ENCODE measurements at regions not wholly inside any gene's neighbourhood (a gene's known extent, or its start where the extent isn't known, plus 50 kb on each side); places are given as distances from the start of the nearest gene placed in this dataset.

- Mint-ChIP-seq H3K36me3 (ENCODE audit: low read depth) (peaks cover 3% of the 10 kb centered on the region), H3K9me3 (ENCODE audit: low read depth) (no peaks in the 10 kb centered on the region), H3K27me3 (no peaks in the 10 kb centered on the region), H3K27ac (no peak overlapping the region), H3K4me1 (peaks cover 12% of the 10 kb centered on the region), H3K4me3 (no peak overlapping the region)
- intact Hi-C loops (cut with DNase I, micrococcal nuclease): no loop called here
- ATAC-seq (no peak), DNase-seq (no peak)
- POLR2A ChIA-PET: interaction anchor here (0.6 kb wide), 1 partner anchor 208 kb away, joined by 3 read pairs; no protein-coding TSS in a partner anchor
- CTCF ChIA-PET: interaction anchor here (1.5 kb wide), 1 partner anchor 18 kb away, joined by 3 read pairs; no protein-coding TSS in a partner anchor
Measured at GRCh38 chr18:23388357-23388756, 64.7 kb upstream of the RIOK3 start.

- no peaks in the 10 kb centered on the region for H3K9me3 Mint-ChIP-seq (ENCODE audit: low read depth)
- no peak for DNase-seq
- CTCF ChIA-PET: interaction anchor here (0.9 to 1.5 kb wide), 2 partner anchors 11 to 21 kb away, joined by 3 read pairs; no protein-coding TSS in a partner anchor
- no peak overlapping the region for H3K4me3 Mint-ChIP-seq
- H3K36me3 Mint-ChIP-seq (ENCODE audit: low read depth): peaks cover 10% of the 10 kb centered on the region
- H3K27me3 Mint-ChIP-seq: no peaks in the 10 kb centered on the region
- ATAC-seq: no peak
- no peak overlapping the region for H3K27ac Mint-ChIP-seq
- POLR2A ChIA-PET: no interaction called here
- intact Hi-C loops (cut with DNase I, micrococcal nuclease): no loop called here
- no peaks in the 10 kb centered on the region for H3K4me1 Mint-ChIP-seq
Measured at GRCh38 chr18:23391156-23391555, 61.9 kb upstream of the RIOK3 start.

- H3K4me3 Mint-ChIP-seq: no peak overlapping the region
- ChIA-PET CTCF (interaction anchor here (1.2 to 2.5 kb wide), 2 partner anchors 14 to 18 kb away, joined by 5 to 16 read pairs; no protein-coding TSS in a partner anchor), POLR2A (no interaction called here)
- peak; percentile 9 for DNase-seq
- H3K4me1 Mint-ChIP-seq: peaks cover 17% of the 10 kb centered on the region
- H3K27ac Mint-ChIP-seq: no peak overlapping the region
- no peaks in the 10 kb centered on the region for H3K27me3 Mint-ChIP-seq
- H3K9me3 Mint-ChIP-seq (ENCODE audit: low read depth): no peaks in the 10 kb centered on the region
- intact Hi-C loops (cut with DNase I, micrococcal nuclease): no loop called here
- H3K36me3 Mint-ChIP-seq (ENCODE audit: low read depth): peaks cover 10% of the 10 kb centered on the region
- peak; percentile 82 for ATAC-seq
Measured at GRCh38 chr18:23397907-23398306, 55.2 kb upstream of the RIOK3 start.

- intact Hi-C loops (cut with DNase I, micrococcal nuclease): no loop called here
- ChIA-PET CTCF (interaction anchor here (0.6 to 2.5 kb wide), 3 partner anchors 14 to 369 kb away, joined by 3 to 16 read pairs (median 5); no protein-coding TSS in a partner anchor), POLR2A (no interaction called here)
- Mint-ChIP-seq H3K36me3 (ENCODE audit: low read depth) (peaks cover 12% of the 10 kb centered on the region), H3K27me3 (no peaks in the 10 kb centered on the region), H3K4me3 (no peak overlapping the region), H3K9me3 (ENCODE audit: low read depth) (no peaks in the 10 kb centered on the region), H3K4me1 (peaks cover 17% of the 10 kb centered on the region), H3K27ac (no peak overlapping the region)
- DNase-seq (no peak), ATAC-seq (peak; percentile 16)
Measured at GRCh38 chr18:23398401-23398800, 54.7 kb upstream of the RIOK3 start.

- no peak overlapping the region for H3K27ac Mint-ChIP-seq
- H3K27me3 Mint-ChIP-seq: no peaks in the 10 kb centered on the region
- no peak for ATAC-seq
Measured at GRCh38 chr18:23399067-23399466, 54.0 kb upstream of the RIOK3 start.

GRCh38 chr18:23400918-23401317, 52.2 kb upstream of the RIOK3 start:
- peaks cover 4% of the 10 kb centered on the region for H3K36me3 Mint-ChIP-seq (ENCODE audit: low read depth)
- DNase-seq (no peak), ATAC-seq (no peak)
- no peak overlapping the region for H3K4me3 Mint-ChIP-seq
- H3K27ac Mint-ChIP-seq: no peak overlapping the region
- POLR2A ChIA-PET: no interaction called here
- H3K27me3 Mint-ChIP-seq: no peaks in the 10 kb centered on the region
- CTCF ChIA-PET: no interaction called here
- peaks cover 17% of the 10 kb centered on the region for H3K4me1 Mint-ChIP-seq
- intact Hi-C loops (cut with DNase I, micrococcal nuclease): no loop called here
- no peaks in the 10 kb centered on the region for H3K9me3 Mint-ChIP-seq (ENCODE audit: low read depth)

More at GRCh38 chr18:23399067-23399466, 54.0 kb upstream of the RIOK3 start:
- H3K4me1 Mint-ChIP-seq: peaks cover 17% of the 10 kb centered on the region
- ChIA-PET CTCF (interaction anchor here (0.6 to 2.5 kb wide), 4 partner anchors 13 to 471 kb away, joined by 3 to 16 read pairs (median 4); no protein-coding TSS in a partner anchor), POLR2A (no interaction called here)
- intact Hi-C loops (cut with DNase I, micrococcal nuclease): no loop called here
- no peaks in the 10 kb centered on the region for H3K9me3 Mint-ChIP-seq (ENCODE audit: low read depth)
- no peak overlapping the region for H3K4me3 Mint-ChIP-seq
- peaks cover 11% of the 10 kb centered on the region for H3K36me3 Mint-ChIP-seq (ENCODE audit: low read depth)
- DNase-seq: no peak

- no peak for ATAC-seq
- CTCF ChIA-PET: no interaction called here
- DNase-seq: no peak
- Mint-ChIP-seq H3K36me3 (ENCODE audit: low read depth) (peaks cover 4% of the 10 kb centered on the region), H3K4me3 (no peak overlapping the region), H3K27ac (no peak overlapping the region), H3K9me3 (ENCODE audit: low read depth) (no peaks in the 10 kb centered on the region), H3K27me3 (no peaks in the 10 kb centered on the region), H3K4me1 (peaks cover 16% of the 10 kb centered on the region)
- intact Hi-C loops (cut with DNase I, micrococcal nuclease): no loop called here
- POLR2A ChIA-PET: no interaction called here
Measured at GRCh38 chr18:23401400-23402347, 51.4 kb upstream of the RIOK3 start.
